AG08396 (cell line): ENCODE measurements at regions not wholly inside any gene's neighbourhood (a gene's known extent, or its start where the extent isn't known, plus 50 kb on each side); places are given as distances from the start of the nearest gene placed in this dataset.
"Not testable (repeated sequence)": the region's sequence is repeated elsewhere in the genome, so short reads cannot be mapped to it uniquely, and the experiment has no call there.

Source experiments
- DNase-seq: peaks from one replicate; pipeline ENCODE4 v3.0.0; 2012; ENCODE audit warnings: low spot score, mixed read lengths

GRCh38 chr14:106327234-106327633 lies 800.9 kb downstream of the TMEM121 start:
- no peak for DNase-seq

GRCh38 chr14:106327702-106328353 lies 801.4 kb downstream of the TMEM121 start:
- DNase-seq: not testable (repeated sequence)

- DNase-seq: not testable (repeated sequence)
Observed at GRCh38 chr14:106329243-106329642, 802.9 kb downstream of the TMEM121 start.

- not testable (repeated sequence) for DNase-seq
Observed at GRCh38 chr14:106329987-106330774, 803.8 kb downstream of the TMEM121 start.

- not testable (repeated sequence) for DNase-seq
Observed at GRCh38 chr14:106334428-106335109, 808.2 kb downstream of the TMEM121 start.

- DNase-seq: not testable (repeated sequence)
Observed at GRCh38 chr14:106335110-106335429, 808.7 kb downstream of the TMEM121 start.

GRCh38 chr14:106338775-106339174 lies 812.4 kb downstream of the TMEM121 start:
- not testable (repeated sequence) for DNase-seq

GRCh38 chr14:106340658-106341057 lies 814.3 kb downstream of the TMEM121 start:
- not testable (repeated sequence) for DNase-seq

- DNase-seq: not testable (repeated sequence)
Observed at GRCh38 chr14:106341161-106341560, 814.8 kb downstream of the TMEM121 start.

- no peak for DNase-seq
Observed at GRCh38 chr14:106343626-106344025, 817.2 kb downstream of the TMEM121 start.

GRCh38 chr14:106344065-106344614 lies 817.8 kb downstream of the TMEM121 start:
- not testable (repeated sequence) for DNase-seq

- not testable (repeated sequence) for DNase-seq
Observed at GRCh38 chr14:106344791-106345479, 818.6 kb downstream of the TMEM121 start.

GRCh38 chr14:106346084-106346483 lies 819.7 kb downstream of the TMEM121 start:
- no peak for DNase-seq

GRCh38 chr14:106346534-106347290 lies 820.3 kb downstream of the TMEM121 start:
- DNase-seq: no peak

- no peak for DNase-seq
Observed at GRCh38 chr14:106347291-106347778, 821.0 kb downstream of the TMEM121 start.

- DNase-seq: no peak
Observed at GRCh38 chr14:106347890-106348755, 821.7 kb downstream of the TMEM121 start.

- DNase-seq: not testable (repeated sequence)
Observed at GRCh38 chr14:106348873-106349540, 822.6 kb downstream of the TMEM121 start.

GRCh38 chr14:106349678-106350457 lies 823.5 kb downstream of the TMEM121 start:
- not testable (repeated sequence) for DNase-seq
